Neural progenitor cell (in vitro differentiated cells): ENCODE measurements at regions not wholly inside any gene's neighbourhood (a gene's known extent, or its start where the extent isn't known, plus 50 kb on each side); places are given as distances from the start of the nearest gene placed in this dataset.

ENCODE experiments used
- DNase-seq: peaks from one replicate; pipeline ENCODE4 v3.0.0-alpha.2; 2016; ENCODE audit warnings: low spot score
- H2AFZ ChIP-seq: fragments of 200-600 bp; sonication (generic); replicated peaks from 2 replicates; pipeline ENCODE4 v1.6.1; 2016; ENCODE audit warnings: antibody characterized with exemption
- H3F3A ChIP-seq: fragments of 200-600 bp; sonication (generic); 2 replicates; pipeline ENCODE4 v1.6.1; 2016; ENCODE audit warnings: antibody characterized with exemption, low read depth
- H3K27ac ChIP-seq: fragments of 200-600 bp; sonication (generic); 2 replicates; pipeline ENCODE4 v1.5.1; 2016; ENCODE audit warnings: mild to moderate bottlenecking
- H3K27me3 ChIP-seq: fragments of 200-600 bp; sonication (generic); 2 replicates; pipeline ENCODE4 v1.6.1; 2016; ENCODE audit warnings: mild to moderate bottlenecking, moderate library complexity
- H3K36me3 ChIP-seq: fragments of 200-600 bp; sonication (generic); 2 replicates; pipeline ENCODE4 v1.5.1; 2016
- H3K4me1 ChIP-seq: fragments of 200-600 bp; sonication (generic); 2 replicates; pipeline ENCODE4 v1.6.1; 2016; ENCODE audit warnings: mixed run types
- H3K4me2 ChIP-seq: fragments of 200-600 bp; sonication (generic); 2 replicates; pipeline ENCODE4 v1.6.1; 2016
- H3K4me3 ChIP-seq: fragments of 200-600 bp; sonication (generic); 2 replicates; pipeline ENCODE4 v1.5.1; 2016
- H3K79me2 ChIP-seq: fragments of 200-600 bp; sonication (generic); 2 replicates; pipeline ENCODE4 v1.6.1; 2016; ENCODE audit warnings: low read depth
- H3K9ac ChIP-seq: fragments of 200-600 bp; sonication (generic); 2 replicates; pipeline ENCODE4 v1.6.1; 2016
- H3K9me3 ChIP-seq: fragments of 200-600 bp; sonication (generic); 2 replicates; pipeline ENCODE4 v1.5.1; 2016; ENCODE audit warnings: low read depth
- H4K20me1 ChIP-seq: fragments of 200-600 bp; sonication (generic); 2 replicates; pipeline ENCODE4 v1.6.1; 2016; ENCODE audit warnings: low read depth
- H3K27ac Mint-ChIP-seq: 3 replicates; pipeline ENCODE4 v1.8.0; 2021; ENCODE audit warnings: mixed read lengths
- H3K27me3 Mint-ChIP-seq: 2 replicates; pipeline ENCODE4 v1.8.0; 2022; ENCODE audit warnings: low read depth, mild to moderate bottlenecking, inconsistent platforms, moderate library complexity, mixed read lengths; ENCODE audit not compliant: insufficient read depth
- H3K36me3 Mint-ChIP-seq: 3 replicates; pipeline ENCODE4 v1.8.0; 2021; ENCODE audit warnings: mixed read lengths
- H3K4me1 Mint-ChIP-seq: 3 replicates; pipeline ENCODE4 v1.8.0; 2021; ENCODE audit warnings: mixed read lengths
- H3K4me3 Mint-ChIP-seq: 3 replicates; pipeline ENCODE4 v1.8.0; 2021; ENCODE audit warnings: mild to moderate bottlenecking, moderate library complexity, mixed read lengths
- H3K9me3 Mint-ChIP-seq: 3 replicates; pipeline ENCODE4 v1.8.0; 2020; ENCODE audit warnings: mixed read lengths
- EZH2 ChIP-seq: fragments of 200-600 bp; sonication (generic); IDR thresholded peaks from 2 replicates; pipeline ENCODE4 v1.6.1; 2017; ENCODE audit warnings: antibody characterized with exemption, mild to moderate bottlenecking, moderate library complexity
- EZH2phosphoT487 ChIP-seq: fragments of 200-600 bp; sonication (generic); IDR thresholded peaks from 2 replicates; pipeline ENCODE4 v1.6.1; 2017; ENCODE audit warnings: antibody characterized with exemption
- TF ChIP-seq, protein P1 (sequence below): fragments of 200-600 bp; sonication (generic); IDR thresholded peaks from 2 replicates; pipeline ENCODE4 v1.5.1; 2017; ENCODE audit warnings: antibody characterized with exemption, mild to moderate bottlenecking

DNA sequence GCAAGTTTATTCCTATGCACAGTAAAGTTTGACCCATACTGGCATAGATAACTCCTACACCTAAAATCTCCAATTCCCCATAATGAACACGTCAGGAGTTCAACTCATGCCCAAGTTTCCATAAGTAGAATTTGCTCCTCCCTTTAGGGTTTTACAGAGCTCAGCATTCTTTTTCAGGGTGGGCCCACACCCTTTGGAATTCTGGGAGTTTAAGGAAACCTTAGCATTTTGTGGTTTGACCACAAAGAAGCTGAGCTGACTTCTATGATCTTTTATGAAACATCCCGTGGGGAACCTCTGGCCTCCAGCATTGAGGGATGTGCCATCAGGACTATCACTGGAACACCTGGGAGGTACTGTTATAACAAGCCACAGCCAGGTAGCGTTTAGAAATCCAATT, 220.6 kb upstream of the MAP3K1 start:
- no peak for DNase-seq
- Mint-ChIP-seq H3K27ac (no peak overlapping the region), H3K9me3 (no peaks in the 10 kb centered on the region), H3K36me3 (no peaks in the 10 kb centered on the region), H3K27me3 (peaks cover 5% of the 10 kb centered on the region), H3K4me3 (no peak overlapping the region), H3K4me1 (peaks cover 7% of the 10 kb centered on the region)
- Histone ChIP-seq H4K20me1 (no peaks in the 10 kb centered on the region), H3F3A (peaks cover 8% of the 10 kb centered on the region), H3K79me2 (no peaks in the 10 kb centered on the region), H3K4me1 (peaks cover 13% of the 10 kb centered on the region), H3K36me3 (no peaks in the 10 kb centered on the region), H3K27ac (no peak overlapping the region), H3K4me3 (no peak overlapping the region), H3K9me3 (no peaks in the 10 kb centered on the region), H3K27me3 (no peaks in the 10 kb centered on the region), H3K9ac (no peak overlapping the region), H2AFZ (no peak overlapping the region), H3K4me2 (no peak overlapping the region)
- no peak for TF ChIP-seq EZH2phosphoT487
- no peak for TF ChIP-seq EZH2
- TF ChIP-seq, protein P1, sequence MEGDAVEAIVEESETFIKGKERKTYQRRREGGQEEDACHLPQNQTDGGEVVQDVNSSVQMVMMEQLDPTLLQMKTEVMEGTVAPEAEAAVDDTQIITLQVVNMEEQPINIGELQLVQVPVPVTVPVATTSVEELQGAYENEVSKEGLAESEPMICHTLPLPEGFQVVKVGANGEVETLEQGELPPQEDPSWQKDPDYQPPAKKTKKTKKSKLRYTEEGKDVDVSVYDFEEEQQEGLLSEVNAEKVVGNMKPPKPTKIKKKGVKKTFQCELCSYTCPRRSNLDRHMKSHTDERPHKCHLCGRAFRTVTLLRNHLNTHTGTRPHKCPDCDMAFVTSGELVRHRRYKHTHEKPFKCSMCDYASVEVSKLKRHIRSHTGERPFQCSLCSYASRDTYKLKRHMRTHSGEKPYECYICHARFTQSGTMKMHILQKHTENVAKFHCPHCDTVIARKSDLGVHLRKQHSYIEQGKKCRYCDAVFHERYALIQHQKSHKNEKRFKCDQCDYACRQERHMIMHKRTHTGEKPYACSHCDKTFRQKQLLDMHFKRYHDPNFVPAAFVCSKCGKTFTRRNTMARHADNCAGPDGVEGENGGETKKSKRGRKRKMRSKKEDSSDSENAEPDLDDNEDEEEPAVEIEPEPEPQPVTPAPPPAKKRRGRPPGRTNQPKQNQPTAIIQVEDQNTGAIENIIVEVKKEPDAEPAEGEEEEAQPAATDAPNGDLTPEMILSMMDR = no peak

DNA sequence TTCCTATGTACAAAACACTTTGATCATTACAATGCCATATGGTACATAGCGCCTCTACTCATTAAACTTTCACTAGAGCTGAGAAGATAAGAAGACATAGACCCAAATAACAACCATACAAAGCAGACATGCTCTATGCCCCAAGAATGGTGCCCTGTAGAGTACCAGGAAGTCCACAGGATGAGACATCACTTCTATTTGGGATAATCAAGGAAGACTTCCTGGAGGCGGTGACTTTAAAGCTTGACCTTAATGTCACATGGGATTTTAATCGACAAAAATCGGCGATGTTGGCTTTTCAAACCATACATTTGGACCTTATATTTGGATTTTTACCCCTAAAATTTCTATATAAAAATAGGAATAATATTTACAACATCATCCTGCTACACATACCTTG, 224.3 kb upstream of the MAP3K1 start:
- Histone ChIP-seq H3F3A (peaks cover 9% of the 10 kb centered on the region), H3K4me2 (no peak overlapping the region), H4K20me1 (no peaks in the 10 kb centered on the region), H3K36me3 (no peaks in the 10 kb centered on the region), H3K27ac (no peak overlapping the region), H3K27me3 (no peaks in the 10 kb centered on the region), H3K79me2 (no peaks in the 10 kb centered on the region), H3K9ac (no peak overlapping the region), H3K4me1 (peaks cover 15% of the 10 kb centered on the region), H2AFZ (no peak overlapping the region), H3K4me3 (no peak overlapping the region), H3K9me3 (no peaks in the 10 kb centered on the region)
- H3K27me3 Mint-ChIP-seq = peaks cover 4% of the 10 kb centered on the region
- no peak for DNase-seq
- H3K4me3 Mint-ChIP-seq = no peak overlapping the region
- H3K36me3 Mint-ChIP-seq = no peaks in the 10 kb centered on the region
- TF ChIP-seq EZH2 = no peak
- H3K9me3 Mint-ChIP-seq = no peaks in the 10 kb centered on the region
- peaks cover 12% of the 10 kb centered on the region for H3K4me1 Mint-ChIP-seq
- H3K27ac Mint-ChIP-seq = no peak overlapping the region

DNA sequence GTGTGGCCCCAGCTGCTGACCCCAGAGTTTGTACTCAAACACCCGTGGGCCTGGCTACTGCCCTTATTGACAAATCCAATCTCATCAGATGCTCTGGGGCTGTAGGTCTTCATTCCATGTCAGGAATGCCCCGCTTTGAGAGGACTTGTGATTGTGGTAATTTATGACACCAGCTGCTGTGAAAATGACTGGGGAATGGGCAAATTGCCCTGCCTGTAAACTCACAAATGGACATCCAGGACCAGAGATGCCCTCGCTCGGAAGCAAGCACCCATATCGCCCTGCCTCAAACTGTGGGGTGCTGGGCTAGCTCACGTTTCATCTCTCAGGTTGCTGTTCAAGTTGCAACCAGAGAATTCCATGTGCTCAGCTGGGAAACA, 225.9 kb upstream of the MAP3K1 start:
- DNase-seq = no peak
- Mint-ChIP-seq H3K27ac (no peak overlapping the region), H3K36me3 (no peaks in the 10 kb centered on the region), H3K4me3 (no peak overlapping the region), H3K4me1 (peaks cover 22% of the 10 kb centered on the region), H3K27me3 (no peaks in the 10 kb centered on the region), H3K9me3 (no peaks in the 10 kb centered on the region)
- H3K27ac ChIP-seq = no peak overlapping the region
- TF ChIP-seq, protein P1 = no peak
- no peaks in the 10 kb centered on the region for H3K36me3 ChIP-seq
- H3F3A ChIP-seq = peaks cover 15% of the 10 kb centered on the region
- peaks cover 25% of the 10 kb centered on the region for H3K4me1 ChIP-seq
- no peaks in the 10 kb centered on the region for H3K79me2 ChIP-seq
- H3K9ac ChIP-seq = no peak overlapping the region
- no peak overlapping the region for H3K4me3 ChIP-seq
- H3K9me3 ChIP-seq = no peaks in the 10 kb centered on the region
- no peak overlapping the region for H3K4me2 ChIP-seq
- H3K27me3 ChIP-seq = no peaks in the 10 kb centered on the region
- no peak overlapping the region for H2AFZ ChIP-seq
- H4K20me1 ChIP-seq = no peaks in the 10 kb centered on the region

DNA sequence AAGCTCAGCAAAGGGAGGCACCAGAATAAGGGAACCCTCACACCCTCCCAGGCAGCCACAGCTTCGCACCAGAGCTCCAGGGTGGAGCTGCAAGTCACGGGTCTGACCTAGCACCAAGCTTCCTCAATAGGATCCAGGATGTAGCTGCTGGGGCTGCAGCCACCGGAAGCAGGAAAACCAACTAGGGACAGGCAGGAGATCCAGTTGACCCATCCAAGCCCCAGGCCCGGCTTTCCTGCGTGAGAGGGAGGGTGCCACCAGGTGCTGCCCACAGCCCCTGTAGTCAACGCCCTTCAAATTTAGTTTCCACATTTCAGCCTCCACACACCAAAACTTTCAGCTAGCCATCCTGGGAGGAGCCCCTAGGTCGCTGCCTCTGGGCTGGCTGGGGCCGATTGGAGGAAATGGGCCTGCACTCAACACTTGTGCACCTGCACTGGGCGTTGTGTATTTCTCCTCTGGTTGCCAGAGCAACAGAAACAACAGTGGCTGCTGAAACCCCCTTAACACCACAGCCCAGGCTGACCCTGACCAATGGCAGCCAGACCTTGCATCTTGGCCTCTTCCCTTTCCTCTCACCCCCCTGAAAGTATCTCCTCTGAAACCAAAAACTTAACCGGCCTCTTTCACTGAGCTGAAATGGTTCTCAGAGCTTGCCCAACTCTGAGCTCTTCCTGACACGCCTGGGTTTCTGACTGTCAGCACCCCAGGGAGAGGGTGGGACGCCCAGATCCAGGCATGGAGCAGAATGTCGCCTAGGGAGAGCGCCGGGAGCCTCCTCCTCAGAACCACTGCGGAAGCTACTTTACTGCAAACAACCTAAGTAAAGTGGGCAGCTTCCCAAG, 226.5 kb upstream of the MAP3K1 start:
- Mint-ChIP-seq H3K27ac (no peak overlapping the region), H3K4me3 (no peak overlapping the region), H3K4me1 (peaks cover 22% of the 10 kb centered on the region), H3K27me3 (no peaks in the 10 kb centered on the region), H3K9me3 (no peaks in the 10 kb centered on the region), H3K36me3 (no peaks in the 10 kb centered on the region)
- H4K20me1 ChIP-seq = no peaks in the 10 kb centered on the region
- no peaks in the 10 kb centered on the region for H3K36me3 ChIP-seq
- no peak overlapping the region for H3K4me2 ChIP-seq
- no peak overlapping the region for H3K27ac ChIP-seq
- H3K27me3 ChIP-seq = no peaks in the 10 kb centered on the region
- H3K4me1 ChIP-seq = peaks cover 25% of the 10 kb centered on the region
- peak overlapping the region; percentile 12 for H2AFZ ChIP-seq
- no peaks in the 10 kb centered on the region for H3K9me3 ChIP-seq
- DNase-seq = peak; percentile 50
- no peak overlapping the region for H3K9ac ChIP-seq
- no peaks in the 10 kb centered on the region for H3K79me2 ChIP-seq
- peaks cover 15% of the 10 kb centered on the region for H3F3A ChIP-seq
- no peak overlapping the region for H3K4me3 ChIP-seq
- TF ChIP-seq, protein P1 = no peak
- TF ChIP-seq EZH2phosphoT487 = no peak
- TF ChIP-seq EZH2 = no peak
